Peyer's patch (tissue), 4 donors: ENCODE measurements at regions not wholly inside any gene's neighbourhood (a gene's known extent, or its start where the extent isn't known, plus 50 kb on each side); places are given as distances from the start of the nearest gene placed in this dataset.
"Not testable (repeated sequence)": the region's sequence is repeated elsewhere in the genome, so short reads cannot be mapped to it uniquely, and the experiment has no call there.

ENCODE experiments used
- POLR2A ChIP-seq, 2 donors: fragments of 450-650 bp; IDR thresholded peaks; one replicate each; pipeline ENCODE4 v1.5.1; 2017; ENCODE audit warnings: antibody characterized with exemption in 2 of 2, mild to moderate bottlenecking in 2 of 2, moderate library complexity in 2 of 2
- TF ChIP-seq, protein P1 (sequence below), 6 experiments: fragments of 450-650 bp in 4 of 6; fragments of 200-600 bp in 2 of 6; sonication (generic) in 1 of 6; IDR thresholded peaks; one replicate each; pipeline ENCODE4 v1.5.1; 2017 to 2019; ENCODE audit warnings: antibody characterized with exemption in 6 of 6, mild to moderate bottlenecking in 3 of 6, moderate library complexity in 1 of 6

DNA sequence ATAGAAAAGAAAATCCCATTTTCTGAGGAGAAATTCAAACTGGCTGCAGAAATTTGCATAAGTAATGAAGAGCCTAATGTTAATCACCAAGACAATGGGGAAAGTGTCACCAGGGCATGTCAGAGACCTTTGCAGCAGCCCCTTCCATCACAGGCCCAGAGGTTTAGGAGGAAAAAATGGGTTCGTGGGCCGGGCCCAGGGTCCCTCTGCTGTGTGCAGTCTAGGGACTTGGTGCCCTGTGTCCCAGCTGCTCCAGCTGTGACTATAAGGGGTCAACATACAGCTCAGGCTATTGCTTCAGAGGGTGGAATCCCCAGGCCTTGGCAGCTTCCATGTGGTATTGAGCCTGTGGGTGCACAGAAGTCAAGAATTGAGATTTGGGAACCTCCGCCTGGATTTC lies 103.6 kb upstream of the FAM47C start:
- TF ChIP-seq, protein P1, sequence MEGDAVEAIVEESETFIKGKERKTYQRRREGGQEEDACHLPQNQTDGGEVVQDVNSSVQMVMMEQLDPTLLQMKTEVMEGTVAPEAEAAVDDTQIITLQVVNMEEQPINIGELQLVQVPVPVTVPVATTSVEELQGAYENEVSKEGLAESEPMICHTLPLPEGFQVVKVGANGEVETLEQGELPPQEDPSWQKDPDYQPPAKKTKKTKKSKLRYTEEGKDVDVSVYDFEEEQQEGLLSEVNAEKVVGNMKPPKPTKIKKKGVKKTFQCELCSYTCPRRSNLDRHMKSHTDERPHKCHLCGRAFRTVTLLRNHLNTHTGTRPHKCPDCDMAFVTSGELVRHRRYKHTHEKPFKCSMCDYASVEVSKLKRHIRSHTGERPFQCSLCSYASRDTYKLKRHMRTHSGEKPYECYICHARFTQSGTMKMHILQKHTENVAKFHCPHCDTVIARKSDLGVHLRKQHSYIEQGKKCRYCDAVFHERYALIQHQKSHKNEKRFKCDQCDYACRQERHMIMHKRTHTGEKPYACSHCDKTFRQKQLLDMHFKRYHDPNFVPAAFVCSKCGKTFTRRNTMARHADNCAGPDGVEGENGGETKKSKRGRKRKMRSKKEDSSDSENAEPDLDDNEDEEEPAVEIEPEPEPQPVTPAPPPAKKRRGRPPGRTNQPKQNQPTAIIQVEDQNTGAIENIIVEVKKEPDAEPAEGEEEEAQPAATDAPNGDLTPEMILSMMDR (IDR thresholded peaks at IDR 0.05) = not testable (repeated sequence)
- not testable (repeated sequence) for TF ChIP-seq POLR2A (IDR thresholded peaks at IDR 0.05)
